ENCODE measurements at regions not wholly inside any gene's neighbourhood (a gene's known extent, or its start where the extent isn't known, plus 50 kb on each side); places are given as distances from the start of the nearest gene placed in this dataset.
A peak's percentile ranks its signal among the peaks of the same experiment; 100 is the strongest.

- no peak for DNase-seq (ENCODE audit: low read depth)
Measured at GRCh38 chr6:18672852-18673251, 285.7 kb downstream of the RNF144B start.

- no peak for DNase-seq (ENCODE audit: low read depth)
Measured at GRCh38 chr6:18674346-18674745, 287.2 kb downstream of the RNF144B start.

GRCh38 chr6:18675881-18676280 is 288.7 kb downstream of the RNF144B start:
- DNase-seq (ENCODE audit: low read depth): no peak

GRCh38 chr6:18676548-18676947 is 289.4 kb downstream of the RNF144B start:
- DNase-seq (ENCODE audit: low read depth): no peak

- DNase-seq (ENCODE audit: low read depth): no peak
Measured at GRCh38 chr6:18680842-18681241, 293.7 kb downstream of the RNF144B start.

GRCh38 chr6:18681832-18682503 is 294.8 kb downstream of the RNF144B start:
- DNase-seq (ENCODE audit: low read depth): no peak

GRCh38 chr6:18684343-18684742 is 297.2 kb downstream of the RNF144B start:
- no peak for DNase-seq (ENCODE audit: low read depth)

GRCh38 chr6:18692929-18693685 is 306.0 kb downstream of the RNF144B start:
- DNase-seq (ENCODE audit: low read depth): no peak

GRCh38 chr6:18693881-18694280 is 306.7 kb downstream of the RNF144B start:
- no peak for DNase-seq (ENCODE audit: low read depth)

GRCh38 chr6:18703546-18703945 is 316.4 kb downstream of the RNF144B start:
- DNase-seq (ENCODE audit: low read depth): no peak

- no peak for DNase-seq (ENCODE audit: low read depth)
Measured at GRCh38 chr6:18707714-18708439, 320.7 kb downstream of the RNF144B start.

GRCh38 chr6:18712595-18712994 is 325.4 kb downstream of the RNF144B start:
- DNase-seq (ENCODE audit: low read depth): no peak

GRCh38 chr6:18720075-18720474 is 332.9 kb downstream of the RNF144B start:
- no peak for DNase-seq (ENCODE audit: low read depth)

- DNase-seq (ENCODE audit: low read depth): no peak
Measured at GRCh38 chr6:18724056-18724455, 336.9 kb downstream of the RNF144B start.

GRCh38 chr6:18725449-18725848 is 338.3 kb downstream of the RNF144B start:
- DNase-seq (ENCODE audit: low read depth): no peak

- DNase-seq (ENCODE audit: low read depth): no peak
Measured at GRCh38 chr6:18733921-18734550, 346.9 kb downstream of the RNF144B start.

- DNase-seq (ENCODE audit: low read depth): no peak
Measured at GRCh38 chr6:18741741-18742140, 354.6 kb downstream of the RNF144B start.

- DNase-seq (ENCODE audit: low read depth): peak; percentile 67
Measured at GRCh38 chr6:18742406-18742805, 355.3 kb downstream of the RNF144B start.

- DNase-seq (ENCODE audit: low read depth): no peak
Measured at GRCh38 chr6:18746727-18747126, 359.6 kb downstream of the RNF144B start.

- no peak for DNase-seq (ENCODE audit: low read depth)
Measured at GRCh38 chr6:18748314-18748713, 361.2 kb downstream of the RNF144B start.

GRCh38 chr6:18752278-18753068 is 365.3 kb downstream of the RNF144B start:
- no peak for DNase-seq (ENCODE audit: low read depth)

- no peak for DNase-seq (ENCODE audit: low read depth)
Measured at GRCh38 chr6:18753076-18753475, 365.9 kb downstream of the RNF144B start.
